AG04450 (cell line): ENCODE measurements at regions not wholly inside any gene's neighbourhood (a gene's known extent, or its start where the extent isn't known, plus 50 kb on each side); places are given as distances from the start of the nearest gene placed in this dataset.

Experiments
- CTCF ChIA-PET: fragments of 300-600, 350-600 bp; formaldehyde crosslinking; extraction: SDS; loops from one replicate; lab custom pipeline; 2022; ENCODE audit warnings: antibody characterized with exemption, inconsistent platforms; lab: Charles Lee
- POLR2A ChIA-PET: fragments of 350-600 bp; formaldehyde crosslinking; extraction: SDS; loops from one replicate; lab custom pipeline; 2021; ENCODE audit warnings: antibody characterized with exemption, inconsistent platforms; lab: Yijun Ruan, JAX
- DNase-seq: peaks from one replicate; pipeline ENCODE4 v3.0.0-alpha.2; 2011; ENCODE audit warnings: low read depth, low spot score
- H3K27ac ChIP-seq: one replicate; pipeline ENCODE4 v1.5.1; 2012; ENCODE audit warnings: low read depth, low read length, control low read depth
- H3K27me3 ChIP-seq: one replicate; pipeline ENCODE4 v1.6.0; 2012; ENCODE audit warnings: low read length; ENCODE audit not compliant: control insufficient read depth, insufficient read depth
- H3K4me3 ChIP-seq: 2 replicates; pipeline ENCODE4 v1.5.1; 2011; ENCODE audit warnings: mild to moderate bottlenecking, low read depth, low read length, control low read depth
- H3K9me3 ChIP-seq: 2 replicates; pipeline ENCODE4 v1.5.1; 2012; ENCODE audit warnings: low read length; ENCODE audit not compliant: control insufficient read depth, insufficient read depth
- CTCF ChIP-seq: IDR thresholded peaks from 2 replicates; pipeline ENCODE4 v1.5.1; 2011; ENCODE audit warnings: low read depth, low read length, control low read depth, inconsistent platforms

GRCh38 chr7:36048902-36049240 lies 104.2 kb upstream of the EEPD1 start:
- POLR2A ChIA-PET = interaction anchor here (0.7 to 1.1 kb wide), 3 partner anchors 67 to 233 kb away, joined by 3 to 4 read pairs (median 3); no protein-coding TSS in a partner anchor
- no peak for TF ChIP-seq CTCF
- no peaks in the 10 kb centered on the region for H3K9me3 ChIP-seq
- no peak overlapping the region for H3K4me3 ChIP-seq
- no peaks in the 10 kb centered on the region for H3K27me3 ChIP-seq
- H3K27ac ChIP-seq = peak overlapping the region; percentile 40
- CTCF ChIA-PET = interaction anchor here (1.2 to 1.6 kb wide), 3 partner anchors 15 to 270 kb away, joined by 3 to 5 read pairs (median 5); no protein-coding TSS in a partner anchor
- DNase-seq = no peak

- Histone ChIP-seq H3K9me3 (no peaks in the 10 kb centered on the region), H3K4me3 (no peak overlapping the region), H3K27me3 (no peaks in the 10 kb centered on the region), H3K27ac (no peak overlapping the region)
- ChIA-PET CTCF (no interaction called here), POLR2A (no interaction called here)
- DNase-seq = no peak
- no peak for TF ChIP-seq CTCF
Observed at GRCh38 chr7:36051501-36051900, 101.6 kb upstream of the EEPD1 start.

- Histone ChIP-seq H3K9me3 (no peaks in the 10 kb centered on the region), H3K4me3 (no peak overlapping the region), H3K27me3 (peaks cover 6% of the 10 kb centered on the region), H3K27ac (no peak overlapping the region)
- ChIA-PET CTCF (interaction anchor here (1.0 kb wide), 1 partner anchor 265 kb away, joined by 3 read pairs; no protein-coding TSS in a partner anchor), POLR2A (no interaction called here)
- no peak for TF ChIP-seq CTCF
- no peak for DNase-seq
Observed at GRCh38 chr7:36053589-36053988, 99.5 kb upstream of the EEPD1 start.

GRCh38 chr7:36054637-36055036 lies 98.4 kb upstream of the EEPD1 start:
- Histone ChIP-seq H3K4me3 (no peak overlapping the region), H3K27ac (no peak overlapping the region), H3K27me3 (peaks cover 6% of the 10 kb centered on the region), H3K9me3 (no peaks in the 10 kb centered on the region)
- DNase-seq = no peak
- no peak for TF ChIP-seq CTCF
- CTCF ChIA-PET = interaction anchor here (1.0 to 1.3 kb wide), 2 partner anchors 34 to 237 kb away, joined by 3 read pairs; no protein-coding TSS in a partner anchor
- POLR2A ChIA-PET = no interaction called here

GRCh38 chr7:36055207-36055606 lies 97.8 kb upstream of the EEPD1 start:
- no peak overlapping the region for H3K27ac ChIP-seq
- ChIA-PET CTCF (interaction anchor here (1.0 to 1.3 kb wide), 2 partner anchors 35 to 237 kb away, joined by 3 read pairs; no protein-coding TSS in a partner anchor), POLR2A (no interaction called here)
- peaks cover 6% of the 10 kb centered on the region for H3K27me3 ChIP-seq
- TF ChIP-seq CTCF = no peak
- H3K4me3 ChIP-seq = no peak overlapping the region
- H3K9me3 ChIP-seq = no peaks in the 10 kb centered on the region
- DNase-seq = no peak
